H9 (cell line): ENCODE measurements at regions not wholly inside any gene's neighbourhood (a gene's known extent, or its start where the extent isn't known, plus 50 kb on each side); places are given as distances from the start of the nearest gene placed in this dataset.

ENCODE experiments used
- DNase-seq: peaks from one replicate; pipeline ENCODE4 v3.0.0-alpha.2; 2017
- H2AFZ ChIP-seq: one replicate; pipeline ENCODE4 v1.6.1; 2013; ENCODE audit warnings: mild to moderate bottlenecking, low read length, control low read depth, moderate library complexity
- H2AK5ac ChIP-seq: 2 replicates; pipeline ENCODE4 v1.6.1; 2013; ENCODE audit warnings: low read length, control low read depth, mixed read lengths; ENCODE audit not compliant: insufficient read length
- H2BK120ac ChIP-seq: one replicate; pipeline ENCODE4 v1.6.1; 2013; ENCODE audit warnings: low read depth, mild to moderate bottlenecking, low read length, control low read depth, inconsistent platforms; ENCODE audit not compliant: poor library complexity, severe bottlenecking
- H2BK12ac ChIP-seq: 2 replicates; pipeline ENCODE4 v1.6.1; 2013; ENCODE audit warnings: low read length, control low read depth, mixed read lengths, low read depth; ENCODE audit not compliant: insufficient read length
- H2BK15ac ChIP-seq: 2 replicates; pipeline ENCODE4 v1.6.1; 2013; ENCODE audit warnings: low read depth, low read length, control low read depth
- H2BK20ac ChIP-seq: one replicate; pipeline ENCODE4 v1.6.1; 2013; ENCODE audit warnings: low read depth, mild to moderate bottlenecking, low read length, control low read depth, inconsistent platforms; ENCODE audit not compliant: poor library complexity, severe bottlenecking
- H2BK5ac ChIP-seq: 2 replicates; pipeline ENCODE4 v1.6.1; 2013; ENCODE audit warnings: low read length, control low read depth, mixed read lengths; ENCODE audit not compliant: insufficient read length
- H3K14ac ChIP-seq: 2 replicates; pipeline ENCODE4 v1.6.1; 2013; ENCODE audit warnings: low read length, control low read depth; ENCODE audit not compliant: insufficient read depth
- H3K18ac ChIP-seq: 2 replicates; pipeline ENCODE4 v1.6.1; 2013; ENCODE audit warnings: low read depth, mild to moderate bottlenecking, mixed read lengths, low read length, control low read depth; ENCODE audit not compliant: insufficient read length
- H3K23ac ChIP-seq: 2 replicates; pipeline ENCODE4 v1.6.1; 2013; ENCODE audit warnings: low read length, control low read depth, mixed read lengths, low read depth; ENCODE audit not compliant: insufficient read length
- H3K23me2 ChIP-seq: 2 replicates; pipeline ENCODE4 v1.6.1; 2013; ENCODE audit warnings: low read depth, mild to moderate bottlenecking, mixed read lengths, low read length, control low read depth; ENCODE audit not compliant: insufficient read length, poor library complexity, severe bottlenecking
- H3K27ac ChIP-seq: 2 replicates; pipeline ENCODE4 v1.5.1; 2013; ENCODE audit warnings: low read length, control low read depth, mixed read lengths, low read depth; ENCODE audit not compliant: insufficient read length
- H3K27me3 ChIP-seq: 2 replicates; pipeline ENCODE4 v1.6.1; 2013; ENCODE audit warnings: low read length, control low read depth, inconsistent platforms; ENCODE audit not compliant: insufficient read depth
- H3K4ac ChIP-seq: 2 replicates; pipeline ENCODE4 v1.6.1; 2013; ENCODE audit warnings: low read depth, mild to moderate bottlenecking, control low read depth, inconsistent platforms, low read length, moderate library complexity
- H3K4me1 ChIP-seq: 2 replicates; pipeline ENCODE4 v1.6.1; 2013; ENCODE audit warnings: low read length, control low read depth, inconsistent platforms; ENCODE audit not compliant: insufficient read depth
- H3K4me2 ChIP-seq: 2 replicates; pipeline ENCODE4 v1.6.1; 2013; ENCODE audit warnings: low read length, control low read depth, mixed read lengths; ENCODE audit not compliant: insufficient read length, insufficient read depth
- H3K56ac ChIP-seq: 2 replicates; pipeline ENCODE4 v1.6.1; 2013; ENCODE audit warnings: low read depth, mild to moderate bottlenecking, mixed read lengths, low read length, control low read depth; ENCODE audit not compliant: insufficient read length
- H3K79me1 ChIP-seq: 2 replicates; pipeline ENCODE4 v1.6.1; 2013; ENCODE audit warnings: low read depth, mild to moderate bottlenecking, moderate library complexity, low read length, control low read depth, inconsistent platforms; ENCODE audit not compliant: insufficient read depth, poor library complexity, severe bottlenecking
- H3K79me2 ChIP-seq: 2 replicates; pipeline ENCODE4 v1.6.1; 2013; ENCODE audit warnings: low read length, control low read depth, inconsistent platforms; ENCODE audit not compliant: insufficient read depth
- H3K9ac ChIP-seq: 2 replicates; pipeline ENCODE4 v1.6.1; 2013; ENCODE audit warnings: low read length, control low read depth, mixed read lengths; ENCODE audit not compliant: insufficient read length; ENCODE audit errors: extremely low read depth
- H3K9me3 ChIP-seq: one replicate; pipeline ENCODE4 v1.6.1; 2013; ENCODE audit warnings: low read depth, low read length, inconsistent platforms; ENCODE audit not compliant: control insufficient read depth
- H3T11ph ChIP-seq: one replicate; pipeline ENCODE4 v1.6.1; 2013; ENCODE audit warnings: mild to moderate bottlenecking, low read length, control low read depth, inconsistent platforms
- H4K20me1 ChIP-seq: one replicate; pipeline ENCODE4 v1.6.1; 2013; ENCODE audit not compliant: control insufficient read depth, insufficient read length, insufficient read depth
- H4K5ac ChIP-seq: 2 replicates; pipeline ENCODE4 v1.6.1; 2013; ENCODE audit warnings: low read depth, mild to moderate bottlenecking, mixed read lengths, low read length, control low read depth; ENCODE audit not compliant: insufficient read length
- H4K8ac ChIP-seq: replicated peaks from 2 replicates; pipeline ENCODE4 v1.6.1; 2013; ENCODE audit warnings: low read length, control low read depth, mixed read lengths, low read depth; ENCODE audit not compliant: insufficient read length
- H4K91ac ChIP-seq: 2 replicates; pipeline ENCODE4 v1.6.1; 2013; ENCODE audit warnings: low read depth, mild to moderate bottlenecking, moderate library complexity, mixed read lengths, low read length, control low read depth; ENCODE audit not compliant: insufficient read length
- H3K27ac Mint-ChIP-seq, 3 experiments: 2 replicates in 2 of 3; 3 replicates in 1 of 3; pipeline ENCODE4 v1.8.0; 2020 to 2021; ENCODE audit warnings: mixed read lengths in 3 of 3, mild to moderate bottlenecking in 1 of 3, moderate library complexity in 1 of 3
- H3K27me3 Mint-ChIP-seq: 2 replicates; pipeline ENCODE4 v1.8.0; 2021; ENCODE audit warnings: low read depth, mild to moderate bottlenecking, moderate library complexity, mixed read lengths
- H3K36me3 Mint-ChIP-seq, 3 experiments: 2 replicates in 2 of 3; 3 replicates in 1 of 3; pipeline ENCODE4 v1.8.0; 2020 to 2021; ENCODE audit warnings: low read depth in 3 of 3, mixed read lengths in 3 of 3; ENCODE audit not compliant: insufficient read depth in 1 of 3
- H3K4me1 Mint-ChIP-seq, 2 experiments: 2 replicates each; pipeline ENCODE4 v1.8.0; 2020; ENCODE audit warnings: mixed read lengths in 2 of 2
- H3K4me3 Mint-ChIP-seq, 2 experiments: 2 replicates in 1 of 2; 3 replicates in 1 of 2; pipeline ENCODE4 v1.8.0; 2020 to 2021; ENCODE audit warnings: mild to moderate bottlenecking in 2 of 2, mixed read lengths in 2 of 2, moderate library complexity in 1 of 2
- H3K9me3 Mint-ChIP-seq, 2 experiments: 2 replicates in 1 of 2; 3 replicates in 1 of 2; pipeline ENCODE4 v1.8.0; 2020; ENCODE audit warnings: mild to moderate bottlenecking in 2 of 2, mixed read lengths in 2 of 2, moderate library complexity in 1 of 2
- CTCF ChIP-seq: fragments of 200-600 bp; sonication (generic); conservative IDR thresholded peaks from 3 replicates; pipeline ENCODE4 v1.8.0; 2021; ENCODE audit warnings: antibody characterized with exemption, mild to moderate bottlenecking
- WGBS: extraction: QIAGEN DNeasy Blood & Tissue Kit; methylation state at CpG from one replicate; pipeline ENCODE4 v1.1.7; 2013; ENCODE audit warnings: missing lambda C conversion rate, low lambda C conversion rate, mixed read lengths; ENCODE audit not compliant: insufficient read length; ENCODE audit errors: extremely low coverage; 5-methylcytosine and 5-hydroxymethylcytosine counted together

- no peaks in the 10 kb centered on the region for H3K79me2 ChIP-seq
- no peaks in the 10 kb centered on the region for H3K79me1 ChIP-seq
- no peaks in the 10 kb centered on the region for H3K23me2 ChIP-seq
- no peak overlapping the region for H3K4ac ChIP-seq
- H3K56ac ChIP-seq, result no peak overlapping the region
- no peak overlapping the region for H3K14ac ChIP-seq
- no peaks in the 10 kb centered on the region for H3K27me3 ChIP-seq
- no peak overlapping the region for H3K4me2 ChIP-seq
- Mint-ChIP-seq H3K36me3 (no peaks in the 10 kb centered on the region), H3K4me1 (peaks cover 19 to 23% of the 10 kb centered on the region in 2 experiments), H3K9me3 (no peaks in the 10 kb centered on the region), H3K27ac (peak overlapping the region in 2 of 3 experiments; percentile 20 to 29; a peak in 3 of 7 replicates), H3K27me3 (no peaks in the 10 kb centered on the region), H3K4me3 (no peak overlapping the region)
- no peak overlapping the region for H3K18ac ChIP-seq
- H3T11ph ChIP-seq, result no peak overlapping the region
- H2BK15ac ChIP-seq, result no peak overlapping the region
- no peak overlapping the region for H2BK5ac ChIP-seq
- H2BK20ac ChIP-seq, result no peak overlapping the region
- no peak overlapping the region for H3K23ac ChIP-seq
- no peak overlapping the region for H3K27ac ChIP-seq
- no peak overlapping the region for H2BK120ac ChIP-seq
- no peak overlapping the region for H4K5ac ChIP-seq
- no peak overlapping the region for H2BK12ac ChIP-seq
- no peak for TF ChIP-seq CTCF
- H4K91ac ChIP-seq, result no peak overlapping the region
- no peak overlapping the region for H4K8ac ChIP-seq
- WGBS, result no CpG with 5 or more reads among the region's 4 CpGs
- no peak for DNase-seq
- no peaks in the 10 kb centered on the region for H3K9me3 ChIP-seq
- H3K4me1 ChIP-seq, result peaks cover 4% of the 10 kb centered on the region; the same call in 1 of the 2 replicates
- no peak overlapping the region for H2AK5ac ChIP-seq
- H3K9ac ChIP-seq, result no peak overlapping the region
- H2AFZ ChIP-seq, result no peak overlapping the region
- H4K20me1 ChIP-seq, result no peaks in the 10 kb centered on the region
Measured at GRCh38 chr1:58067082-58067481, 479.4 kb downstream of the OMA1 start.
